Smooth muscle cell (in vitro differentiated cells): ENCODE measurements at regions not wholly inside any gene's neighbourhood (a gene's known extent, or its start where the extent isn't known, plus 50 kb on each side); places are given as distances from the start of the nearest gene placed in this dataset.
"Not testable (repeated sequence)": the region's sequence is repeated elsewhere in the genome, so short reads cannot be mapped to it uniquely, and the experiment has no call there.

Experiments
- DNase-seq: peaks from one replicate; lab custom pipeline; 2025; ENCODE audit not compliant: unreplicated experiment; lab: John Stamatoyannopoulos, UW
- H2AFZ ChIP-seq: fragments of 200-600 bp; sonication (generic); 2 replicates; pipeline ENCODE4 v1.6.0; 2016; ENCODE audit warnings: antibody characterized with exemption, low read depth, mild to moderate bottlenecking
- H3F3A ChIP-seq: fragments of 200-600 bp; sonication (generic); 2 replicates; pipeline ENCODE4 v1.6.0; 2017; ENCODE audit warnings: antibody characterized with exemption, low read depth
- H3K27ac ChIP-seq: fragments of 200-600 bp; sonication (generic); 2 replicates; pipeline ENCODE4 v1.5.1; 2016; ENCODE audit warnings: low read depth, mild to moderate bottlenecking
- H3K27me3 ChIP-seq: fragments of 200-600 bp; sonication (generic); 2 replicates; pipeline ENCODE4 v1.6.1; 2016; ENCODE audit warnings: low read depth, mild to moderate bottlenecking
- H3K36me3 ChIP-seq: fragments of 200-600 bp; sonication (generic); 2 replicates; pipeline ENCODE4 v1.5.1; 2016; ENCODE audit warnings: low read depth
- H3K4me1 ChIP-seq: fragments of 200-600 bp; sonication (generic); 2 replicates; pipeline ENCODE4 v1.5.1; 2016; ENCODE audit warnings: low read depth
- H3K4me2 ChIP-seq: fragments of 200-600 bp; sonication (generic); 2 replicates; pipeline ENCODE4 v1.6.0; 2016; ENCODE audit warnings: mild to moderate bottlenecking
- H3K4me3 ChIP-seq: fragments of 200-600 bp; sonication (generic); 2 replicates; pipeline ENCODE4 v1.5.1; 2016; ENCODE audit warnings: mild to moderate bottlenecking
- H3K79me2 ChIP-seq: fragments of 200-600 bp; sonication (generic); 2 replicates; pipeline ENCODE4 v1.6.0; 2016; ENCODE audit warnings: low read depth, mild to moderate bottlenecking
- H3K9ac ChIP-seq: fragments of 200-600 bp; sonication (generic); 2 replicates; pipeline ENCODE4 v1.6.0; 2016; ENCODE audit warnings: low read depth
- H3K9me3 ChIP-seq: fragments of 200-600 bp; sonication (generic); replicated peaks from 2 replicates; pipeline ENCODE4 v1.5.1; 2016; ENCODE audit warnings: low read depth
- H4K20me1 ChIP-seq: fragments of 200-600 bp; sonication (generic); 2 replicates; pipeline ENCODE4 v1.6.0; 2016; ENCODE audit warnings: low read depth
- CTCF ChIP-seq: fragments of 200-600 bp; sonication (generic); IDR thresholded peaks from 2 replicates; pipeline ENCODE4 v1.5.1; 2017; ENCODE audit warnings: borderline replicate concordance, mild to moderate bottlenecking, antibody characterized with exemption; ENCODE audit not compliant: insufficient read depth, poor library complexity, severe bottlenecking
- WGBS: methylation state at CpG from one replicate; pipeline ENCODE4 v1.1.7; 2016; ENCODE audit warnings: low lambda C conversion rate; 5-methylcytosine and 5-hydroxymethylcytosine counted together

- Histone ChIP-seq H3K9ac (no peak overlapping the region), H2AFZ (no peak overlapping the region), H3K9me3 (no peaks in the 10 kb centered on the region), H3K36me3 (no peaks in the 10 kb centered on the region), H3K27ac (no peak overlapping the region), H3F3A (no peaks in the 10 kb centered on the region), H3K4me3 (no peak overlapping the region), H3K4me2 (no peak overlapping the region), H4K20me1 (no peaks in the 10 kb centered on the region), H3K27me3 (no peaks in the 10 kb centered on the region), H3K4me1 (no peaks in the 10 kb centered on the region), H3K79me2 (no peaks in the 10 kb centered on the region)
- no peak for DNase-seq
- TF ChIP-seq CTCF = no peak
- WGBS = 89% methylated on average over 35 of the region's 35 CpGs
Observed at GRCh38 chr12:38162708-38163441, 153.7 kb upstream of the ALG10B start.

- Histone ChIP-seq H3K36me3 (no peaks in the 10 kb centered on the region), H2AFZ (no peak overlapping the region), H3K4me1 (no peaks in the 10 kb centered on the region), H3K4me3 (no peak overlapping the region), H3K9me3 (no peaks in the 10 kb centered on the region), H3F3A (no peaks in the 10 kb centered on the region), H3K4me2 (no peak overlapping the region), H3K9ac (no peak overlapping the region), H3K79me2 (no peaks in the 10 kb centered on the region), H3K27me3 (no peaks in the 10 kb centered on the region), H3K27ac (no peak overlapping the region), H4K20me1 (no peaks in the 10 kb centered on the region)
- WGBS = 94% methylated on average over 28 of the region's 28 CpGs
- no peak for DNase-seq
- no peak for TF ChIP-seq CTCF
Observed at GRCh38 chr12:38163442-38163801, 153.2 kb upstream of the ALG10B start.

GRCh38 chr12:38166225-38166624 lies 150.3 kb upstream of the ALG10B start:
- Histone ChIP-seq H3F3A (no peaks in the 10 kb centered on the region), H3K9ac (no peak overlapping the region), H3K4me1 (no peaks in the 10 kb centered on the region), H3K36me3 (no peaks in the 10 kb centered on the region), H3K27ac (no peak overlapping the region), H3K9me3 (no peaks in the 10 kb centered on the region), H3K4me3 (no peak overlapping the region), H3K27me3 (no peaks in the 10 kb centered on the region), H4K20me1 (no peaks in the 10 kb centered on the region), H3K79me2 (no peaks in the 10 kb centered on the region), H3K4me2 (no peak overlapping the region), H2AFZ (no peak overlapping the region)
- DNase-seq = no peak
- TF ChIP-seq CTCF = no peak
- WGBS = 71% methylated on average over 2 of the region's 2 CpGs

GRCh38 chr12:38175538-38175937 lies 141.0 kb upstream of the ALG10B start:
- 92% methylated on average over 4 of the region's 4 CpGs for WGBS
- H3F3A ChIP-seq = no peaks in the 10 kb centered on the region
- peaks cover 6% of the 10 kb centered on the region for H3K9me3 ChIP-seq
- no peak overlapping the region for H2AFZ ChIP-seq
- no peaks in the 10 kb centered on the region for H3K36me3 ChIP-seq
- H3K4me2 ChIP-seq = no peak overlapping the region
- H3K4me3 ChIP-seq = no peak overlapping the region
- no peaks in the 10 kb centered on the region for H3K79me2 ChIP-seq
- no peak for DNase-seq
- H4K20me1 ChIP-seq = no peaks in the 10 kb centered on the region
- H3K4me1 ChIP-seq = no peaks in the 10 kb centered on the region
- H3K9ac ChIP-seq = no peak overlapping the region
- no peak overlapping the region for H3K27ac ChIP-seq
- no peaks in the 10 kb centered on the region for H3K27me3 ChIP-seq
- no peak for TF ChIP-seq CTCF

GRCh38 chr12:38183617-38184016 lies 133.0 kb upstream of the ALG10B start:
- H3K79me2 ChIP-seq, H3K36me3 ChIP-seq, H3K4me2 ChIP-seq, H2AFZ ChIP-seq, H3K27ac ChIP-seq, H3K4me1 ChIP-seq, H3K27me3 ChIP-seq, H3K9ac ChIP-seq, H3F3A ChIP-seq, H4K20me1 ChIP-seq, DNase-seq, H3K4me3 ChIP-seq: not testable (repeated sequence)
- 94% methylated on average over 1 of the region's 1 CpG for WGBS
- H3K9me3 ChIP-seq = peaks cover 13% of the 10 kb centered on the region
